GM12873 (cell line): ENCODE measurements at regions not wholly inside any gene's neighbourhood (a gene's known extent, or its start where the extent isn't known, plus 50 kb on each side); places are given as distances from the start of the nearest gene placed in this dataset.

ENCODE experiments used
- CTCF ChIP-seq: IDR thresholded peaks from 2 replicates; pipeline ENCODE4 v1.5.1; 2012; ENCODE audit warnings: low read depth, mild to moderate bottlenecking, moderate library complexity, low read length, control low read depth; ENCODE audit not compliant: insufficient read depth; ENCODE audit errors: missing control alignments

GRCh38 chr1:209230314-209230713 is 353.2 kb upstream of the CAMK1G start:
- no peak for TF ChIP-seq CTCF

GRCh38 chr1:209231476-209232156 is 351.9 kb upstream of the CAMK1G start:
- no peak for TF ChIP-seq CTCF

GRCh38 chr1:209232197-209232596 is 351.3 kb upstream of the CAMK1G start:
- no peak for TF ChIP-seq CTCF

- TF ChIP-seq CTCF: no peak
These were observed 350.8 kb upstream of the CAMK1G start for GRCh38 chr1:209232759-209233158.

- no peak for TF ChIP-seq CTCF
These were observed 348.3 kb upstream of the CAMK1G start for GRCh38 chr1:209235166-209235565.

- no peak for TF ChIP-seq CTCF
These were observed 345.2 kb upstream of the CAMK1G start for GRCh38 chr1:209238356-209238755.

GRCh38 chr1:209240351-209240750 is 343.2 kb upstream of the CAMK1G start:
- TF ChIP-seq CTCF: no peak
